Tibial artery (tissue), 4 donors: ENCODE measurements at regions not wholly inside any gene's neighbourhood (a gene's known extent, or its start where the extent isn't known, plus 50 kb on each side); places are given as distances from the start of the nearest gene placed in this dataset.
A peak's percentile ranks its signal among the peaks of the same experiment; 100 is the strongest.
"Not testable (repeated sequence)": the region's sequence is repeated elsewhere in the genome, so short reads cannot be mapped to it uniquely, and the experiment has no call there.

Source experiments
- DNase-seq, 2 donors: peaks; one replicate each; pipeline ENCODE4 v3.0.0-alpha.2; 2019
- H3K27ac ChIP-seq, 2 donors: fragments of 200-600 bp; sonication (generic) in 1 of 2; 1 replicate in 1 of 2; 2 replicates in 1 of 2; pipeline ENCODE4 v1.5.1; 2018 to 2019; ENCODE audit warnings: mild to moderate bottlenecking in 1 of 2
- H3K27me3 ChIP-seq, 2 donors: fragments of 200-600 bp; sonication (generic) in 1 of 2; one replicate each; pipeline versions ENCODE4 v1.5.1 to v1.6.0; 2016 to 2019
- H3K36me3 ChIP-seq, 3 donors: fragments of 200-600 bp; sonication (generic) in 2 of 3; one replicate each; pipeline ENCODE4 v1.5.1; 2016 to 2019; ENCODE audit warnings: mild to moderate bottlenecking in 2 of 3
- H3K4me1 ChIP-seq, 4 donors: fragments of 200-600 bp; sonication (generic) in 2 of 4; 1 replicate in 3 of 4; 2 replicates in 1 of 4; pipeline ENCODE4 v1.5.1; 2016 to 2019
- H3K4me3 ChIP-seq, 2 donors: fragments of 200-600 bp; sonication (generic) in 1 of 2; 1 replicate in 1 of 2; 2 replicates in 1 of 2; pipeline ENCODE4 v1.5.1; 2018 to 2019; ENCODE audit warnings: mild to moderate bottlenecking in 2 of 2
- H3K9me3 ChIP-seq, 3 donors: fragments of 200-600 bp; sonication (generic) in 1 of 3; one replicate each; pipeline ENCODE4 v1.5.1; 2016 to 2019
- CTCF ChIP-seq, 2 experiments: fragments of 200-600 bp in 1 of 2; fragments of 450-650 bp in 1 of 2; IDR thresholded peaks; one replicate each; pipeline ENCODE4 v1.5.1; 2017 to 2019; ENCODE audit warnings: antibody characterized with exemption in 2 of 2, mild to moderate bottlenecking in 1 of 2, moderate library complexity in 1 of 2
- intact Hi-C: fragments of 100-400 bp; cut with DNase I; formaldehyde crosslinking; loops from one replicate; pipeline ENCODE4 v1.15.0; 2023; ENCODE audit warnings: low total_unique reads

- H3K36me3 ChIP-seq, result no peaks in the 10 kb centered on the region
- TF ChIP-seq CTCF (IDR thresholded peaks at IDR 0.05), result no peak
- no peak overlapping the region for H3K4me3 ChIP-seq
- intact Hi-C loops, result no loop called here
- DNase-seq, result no peak
- H3K27ac ChIP-seq, result no peak overlapping the region
- H3K4me1 ChIP-seq, result no peaks in the 10 kb centered on the region
- no peaks in the 10 kb centered on the region for H3K27me3 ChIP-seq
- H3K9me3 ChIP-seq, result no peaks in the 10 kb centered on the region
These were observed 255.1 kb upstream of the CXADR start for GRCh38 chr21:17257784-17258183.

GRCh38 chr21:17264182-17264581 lies 248.7 kb upstream of the CXADR start:
- Histone ChIP-seq H3K4me3 (no peak overlapping the region), H3K36me3 (no peaks in the 10 kb centered on the region), H3K27me3 (no peaks in the 10 kb centered on the region), H3K27ac (no peak overlapping the region), H3K4me1 (peaks cover 0 to 3% (median 0%) of the 10 kb centered on the region in 4 donors), H3K9me3 (no peaks in the 10 kb centered on the region)
- intact Hi-C loops, result no loop called here
- no peak for TF ChIP-seq CTCF (IDR thresholded peaks at IDR 0.05)
- DNase-seq, result no peak

- Histone ChIP-seq H3K27me3 (no peaks in the 10 kb centered on the region), H3K4me3 (no peak overlapping the region), H3K9me3 (peaks cover 0 to 5% (median 0%) of the 10 kb centered on the region in 3 donors), H3K36me3 (no peaks in the 10 kb centered on the region), H3K27ac (no peak overlapping the region), H3K4me1 (no peaks in the 10 kb centered on the region)
- no peak for DNase-seq
- intact Hi-C loops, result no loop called here
- TF ChIP-seq CTCF (IDR thresholded peaks at IDR 0.05), result no peak
These were observed 243.1 kb upstream of the CXADR start for GRCh38 chr21:17269760-17270159.

- Histone ChIP-seq H3K36me3 (no peaks in the 10 kb centered on the region), H3K27me3 (no peaks in the 10 kb centered on the region), H3K27ac (no peak overlapping the region), H3K4me1 (no peaks in the 10 kb centered on the region), H3K9me3 (peaks cover 0 to 5% (median 0%) of the 10 kb centered on the region in 3 donors), H3K4me3 (no peak overlapping the region)
- intact Hi-C loops, result no loop called here
- peak in 1 of 2 donors; percentile 51 for DNase-seq
- TF ChIP-seq CTCF (IDR thresholded peaks at IDR 0.05), result peak; percentile 33 to 48
These were observed 242.6 kb upstream of the CXADR start for GRCh38 chr21:17270229-17270628.

GRCh38 chr21:17279663-17280062 lies 233.2 kb upstream of the CXADR start:
- no peak for TF ChIP-seq CTCF (IDR thresholded peaks at IDR 0.05)
- Histone ChIP-seq H3K9me3 (peaks cover 0 to 10% (median 4%) of the 10 kb centered on the region in 3 donors), H3K27ac (no peak overlapping the region), H3K36me3 (no peaks in the 10 kb centered on the region), H3K4me1 (no peaks in the 10 kb centered on the region), H3K27me3 (no peaks in the 10 kb centered on the region), H3K4me3 (no peak overlapping the region)
- no peak for DNase-seq
- intact Hi-C loops, result no loop called here

- H3K27me3 ChIP-seq, intact Hi-C loops, DNase-seq, H3K27ac ChIP-seq, H3K4me3 ChIP-seq, H3K4me1 ChIP-seq, H3K36me3 ChIP-seq: not testable (repeated sequence)
- peaks cover 0 to 15% (median 6%) of the 10 kb centered on the region in 3 donors for H3K9me3 ChIP-seq
These were observed 219.8 kb upstream of the CXADR start for GRCh38 chr21:17293016-17293562.
